ENCODE measurements at regions not wholly inside any gene's neighbourhood (a gene's known extent, or its start where the extent isn't known, plus 50 kb on each side); places are given as distances from the start of the nearest gene placed in this dataset.

DNA sequence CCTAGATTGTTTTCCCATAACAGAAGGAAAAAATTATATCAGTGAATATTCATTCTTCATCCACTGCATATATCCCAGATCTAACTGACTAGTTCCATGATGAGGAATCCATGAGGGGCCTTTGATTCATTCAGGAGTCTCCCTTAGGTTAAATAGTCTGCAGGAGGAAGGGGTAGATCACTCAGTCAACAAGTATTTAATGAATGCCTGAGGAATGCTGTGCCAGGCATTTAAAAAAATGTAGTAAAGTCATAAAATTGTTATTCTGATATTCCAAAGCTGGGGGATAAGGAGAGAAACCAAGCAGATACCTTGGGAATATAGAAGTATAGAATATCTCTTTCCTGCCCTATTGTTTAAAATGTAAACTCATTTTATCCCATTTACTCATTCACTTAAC lies 216.2 kb upstream of the CAND1 start (continued):
- TF ChIP-seq, protein P1, sequence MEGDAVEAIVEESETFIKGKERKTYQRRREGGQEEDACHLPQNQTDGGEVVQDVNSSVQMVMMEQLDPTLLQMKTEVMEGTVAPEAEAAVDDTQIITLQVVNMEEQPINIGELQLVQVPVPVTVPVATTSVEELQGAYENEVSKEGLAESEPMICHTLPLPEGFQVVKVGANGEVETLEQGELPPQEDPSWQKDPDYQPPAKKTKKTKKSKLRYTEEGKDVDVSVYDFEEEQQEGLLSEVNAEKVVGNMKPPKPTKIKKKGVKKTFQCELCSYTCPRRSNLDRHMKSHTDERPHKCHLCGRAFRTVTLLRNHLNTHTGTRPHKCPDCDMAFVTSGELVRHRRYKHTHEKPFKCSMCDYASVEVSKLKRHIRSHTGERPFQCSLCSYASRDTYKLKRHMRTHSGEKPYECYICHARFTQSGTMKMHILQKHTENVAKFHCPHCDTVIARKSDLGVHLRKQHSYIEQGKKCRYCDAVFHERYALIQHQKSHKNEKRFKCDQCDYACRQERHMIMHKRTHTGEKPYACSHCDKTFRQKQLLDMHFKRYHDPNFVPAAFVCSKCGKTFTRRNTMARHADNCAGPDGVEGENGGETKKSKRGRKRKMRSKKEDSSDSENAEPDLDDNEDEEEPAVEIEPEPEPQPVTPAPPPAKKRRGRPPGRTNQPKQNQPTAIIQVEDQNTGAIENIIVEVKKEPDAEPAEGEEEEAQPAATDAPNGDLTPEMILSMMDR (IDR thresholded peaks at IDR 0.05 in 2 of 3, conservative IDR thresholded peaks at IDR 0.05 in 1 of 3; ENCODE audit: insufficient read depth in 2 of 3, low read depth in 1 of 3, low read length in 3 of 3), result no peak
- TF ChIP-seq KLF16 (IDR thresholded peaks at IDR 0.05), result no peak

DNA sequence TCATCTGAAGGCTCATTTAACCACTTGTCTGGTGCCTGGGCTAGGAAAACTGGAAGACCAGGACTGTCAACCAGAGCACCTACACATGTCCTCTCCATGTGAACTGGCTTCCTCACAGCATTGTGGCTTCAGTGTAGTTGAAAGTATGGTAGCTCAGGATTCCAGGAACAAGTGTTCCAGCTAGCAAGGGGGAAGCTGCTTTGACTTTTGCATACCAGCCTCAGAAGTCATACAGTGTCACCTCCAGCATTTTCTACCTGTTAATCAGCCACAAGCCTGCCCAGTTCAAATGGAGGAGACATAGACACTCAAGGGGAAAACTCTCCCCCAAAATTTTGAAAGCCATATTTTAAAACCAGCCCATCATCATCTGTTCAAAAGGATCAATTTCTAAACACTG lies 212.8 kb upstream of the CAND1 start:
- no peak for FAIRE-seq
- no peak for ATAC-seq

DNA sequence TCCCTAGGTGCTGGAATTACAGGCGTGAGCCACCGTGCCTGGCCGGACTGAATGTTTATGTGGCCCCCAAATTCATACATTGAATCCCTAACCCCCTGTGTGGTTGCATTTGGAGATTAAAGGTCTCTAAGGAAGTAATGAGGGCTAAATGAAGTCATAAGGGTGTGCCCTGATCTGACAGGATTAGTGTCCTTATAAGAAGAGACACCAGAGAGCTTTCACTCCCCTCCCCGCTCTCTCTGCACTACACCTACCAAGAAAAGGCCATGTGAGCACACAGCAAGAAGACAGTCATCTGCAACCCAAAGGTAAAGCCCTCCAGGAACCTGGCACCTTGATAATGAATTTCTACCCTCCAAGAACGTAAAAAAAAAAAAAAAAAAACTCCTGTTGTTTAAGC lies 212.1 kb upstream of the CAND1 start:
- POLR2A ChIA-PET, result no interaction called here
- no peak for FAIRE-seq
- Histone ChIP-seq H3K27ac (ENCODE audit: extremely low read depth, low read depth, low read length) (no peak overlapping the region), H3K36me3 (ENCODE audit: control insufficient read depth, insufficient read depth, low read length) (no peaks in the 10 kb centered on the region), H2AFZ (ENCODE audit: low read depth, low read length) (no peak overlapping the region), H3K4me1 (replicated peaks in 1 of 2; ENCODE audit: control insufficient read depth in 2 of 2, insufficient read depth in 2 of 2, low read length in 2 of 2) (no peaks in the 10 kb centered on the region), H4K20me1 (replicated peaks; ENCODE audit: control insufficient read depth, insufficient read depth, low read length) (no peaks in the 10 kb centered on the region; the same call in 1 of the 2 replicates), H3K9ac (ENCODE audit: insufficient read depth in 1 of 2, low read depth in 2 of 2, low read length in 2 of 2) (no peak overlapping the region), H3K9me3 (replicated peaks; ENCODE audit: control insufficient read depth, insufficient read depth, low read depth, low read length) (no peaks in the 10 kb centered on the region), H3K79me2 (ENCODE audit: control insufficient read depth, insufficient read depth, low read length) (no peaks in the 10 kb centered on the region), H3K27me3 (ENCODE audit: control insufficient read depth in 2 of 2, insufficient read depth in 2 of 2, low read length in 2 of 2) (no peaks in the 10 kb centered on the region), H3K4me2 (ENCODE audit: insufficient read depth, low read length) (no peak overlapping the region), H3K9me1 (ENCODE audit: control insufficient read depth, insufficient read depth, low read length) (no peaks in the 10 kb centered on the region), H3K4me3 (no peak overlapping the region)
- no peak for ATAC-seq
- 4% methylated on average over 5 of the region's 5 CpGs for WGBS (ENCODE audit: insufficient coverage, low coverage, missing lambda C conversion rate)
- BruUV-seq (replicated peaks), result no TSS peak
- in situ Hi-C loops (cut with MboI) (no loop called here), intact Hi-C loops (cut with micrococcal nuclease) (no loop called here)
- CTCF ChIA-PET (ENCODE audit: low intra/inter-chr PET ratio), result no interaction called here
- DNase-seq (ENCODE audit: extremely low read depth in 1 of 4, low spot score in 3 of 4), result no peak
- TF ChIP-seq ZSCAN29 (IDR thresholded peaks at IDR 0.05) (no peak), THRAP3 (IDR thresholded peaks at IDR 0.05; ENCODE audit: borderline replicate concordance) (no peak), TEAD2 (tag; IDR thresholded peaks at IDR 0.05) (no peak), ZFP36 (IDR thresholded peaks at IDR 0.05; ENCODE audit: low read depth, low read length, partially characterized antibody) (no peak), BRD9 (IDR thresholded peaks at IDR 0.05; ENCODE audit: low read depth, partially characterized antibody) (no peak)
- TF ChIP-seq, protein P2, sequence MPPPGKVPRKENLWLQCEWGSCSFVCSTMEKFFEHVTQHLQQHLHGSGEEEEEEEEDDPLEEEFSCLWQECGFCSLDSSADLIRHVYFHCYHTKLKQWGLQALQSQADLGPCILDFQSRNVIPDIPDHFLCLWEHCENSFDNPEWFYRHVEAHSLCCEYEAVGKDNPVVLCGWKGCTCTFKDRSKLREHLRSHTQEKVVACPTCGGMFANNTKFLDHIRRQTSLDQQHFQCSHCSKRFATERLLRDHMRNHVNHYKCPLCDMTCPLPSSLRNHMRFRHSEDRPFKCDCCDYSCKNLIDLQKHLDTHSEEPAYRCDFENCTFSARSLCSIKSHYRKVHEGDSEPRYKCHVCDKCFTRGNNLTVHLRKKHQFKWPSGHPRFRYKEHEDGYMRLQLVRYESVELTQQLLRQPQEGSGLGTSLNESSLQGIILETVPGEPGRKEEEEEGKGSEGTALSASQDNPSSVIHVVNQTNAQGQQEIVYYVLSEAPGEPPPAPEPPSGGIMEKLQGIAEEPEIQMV (tag; conservative IDR thresholded peaks at IDR 0.05; ENCODE audit: low read depth), result no peak
- TF ChIP-seq, protein P3, sequence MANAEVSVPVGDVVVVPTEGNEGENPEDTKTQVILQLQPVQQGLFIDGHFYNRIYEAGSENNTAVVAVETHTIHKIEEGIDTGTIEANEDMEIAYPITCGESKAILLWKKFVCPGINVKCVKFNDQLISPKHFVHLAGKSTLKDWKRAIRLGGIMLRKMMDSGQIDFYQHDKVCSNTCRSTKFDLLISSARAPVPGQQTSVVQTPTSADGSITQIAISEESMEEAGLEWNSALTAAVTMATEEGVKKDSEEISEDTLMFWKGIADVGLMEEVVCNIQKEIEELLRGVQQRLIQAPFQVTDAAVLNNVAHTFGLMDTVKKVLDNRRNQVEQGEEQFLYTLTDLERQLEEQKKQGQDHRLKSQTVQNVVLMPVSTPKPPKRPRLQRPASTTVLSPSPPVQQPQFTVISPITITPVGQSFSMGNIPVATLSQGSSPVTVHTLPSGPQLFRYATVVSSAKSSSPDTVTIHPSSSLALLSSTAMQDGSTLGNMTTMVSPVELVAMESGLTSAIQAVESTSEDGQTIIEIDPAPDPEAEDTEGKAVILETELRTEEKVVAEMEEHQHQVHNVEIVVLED (CRISPR knock-in tag; IDR thresholded peaks at IDR 0.05), result no peak

More for the DNA sequence above, 212.8 kb upstream of the CAND1 start:
- Histone ChIP-seq H3K4me2 (ENCODE audit: insufficient read depth, low read length) (no peak overlapping the region), H3K9me1 (ENCODE audit: control insufficient read depth, insufficient read depth, low read length) (no peaks in the 10 kb centered on the region), H3K4me1 (replicated peaks in 1 of 2; ENCODE audit: control insufficient read depth in 2 of 2, insufficient read depth in 2 of 2, low read length in 2 of 2) (no peaks in the 10 kb centered on the region), H2AFZ (ENCODE audit: low read depth, low read length) (no peak overlapping the region), H3K4me3 (no peak overlapping the region), H3K9me3 (replicated peaks; ENCODE audit: control insufficient read depth, insufficient read depth, low read depth, low read length) (no peaks in the 10 kb centered on the region), H3K9ac (ENCODE audit: insufficient read depth in 1 of 2, low read depth in 2 of 2, low read length in 2 of 2) (no peak overlapping the region), H4K20me1 (replicated peaks; ENCODE audit: control insufficient read depth, insufficient read depth, low read length) (no peaks in the 10 kb centered on the region; the same call in 1 of the 2 replicates), H3K36me3 (ENCODE audit: control insufficient read depth, insufficient read depth, low read length) (no peaks in the 10 kb centered on the region), H3K27me3 (ENCODE audit: control insufficient read depth in 2 of 2, insufficient read depth in 2 of 2, low read length in 2 of 2) (no peaks in the 10 kb centered on the region), H3K27ac (ENCODE audit: extremely low read depth, low read depth, low read length) (no peak overlapping the region), H3K79me2 (ENCODE audit: control insufficient read depth, insufficient read depth, low read length) (no peaks in the 10 kb centered on the region)
- intact Hi-C loops (cut with micrococcal nuclease) (no loop called here), in situ Hi-C loops (cut with MboI) (no loop called here)
- DNase-seq (ENCODE audit: extremely low read depth in 1 of 4, low spot score in 3 of 4), result no peak
- BruUV-seq (replicated peaks), result no TSS peak
- POLR2A ChIA-PET, result no interaction called here
- CTCF ChIA-PET (ENCODE audit: low intra/inter-chr PET ratio), result no interaction called here
- no peak for TF ChIP-seq PRMT5 (CRISPR knock-in tag; IDR thresholded peaks at IDR 0.05)

Measured in K562 (cell line).